ENCODE measurements at regions not wholly inside any gene's neighbourhood (a gene's known extent, or its start where the extent isn't known, plus 50 kb on each side); places are given as distances from the start of the nearest gene placed in this dataset.

- Histone ChIP-seq H3K27ac (peak overlapping the region; percentile 76 to 84 (median 80)), H3K4me1 (peaks cover 4 to 15% (median 11%) of the 10 kb centered on the region in 3 donors), H3K36me3 (no peaks in the 10 kb centered on the region), H3K4me3 (peak overlapping the region; percentile 52 to 71 (median 62)), H3K9me3 (no peaks in the 10 kb centered on the region), H3K27me3 (no peaks in the 10 kb centered on the region)
- no peak for TF ChIP-seq POLR2A (IDR thresholded peaks at IDR 0.05)
- TF ChIP-seq CTCF (IDR thresholded peaks at IDR 0.05) = no peak
- no peak for DNase-seq
- 59 to 70% methylated on average over 18 of the region's 18 CpGs for WGBS, 2 donors
- intact Hi-C loops (cut with DNase I) = no loop called here
These were observed 61.9 kb upstream of the MEGF10 start for GRCh38 chr5:127228540-127229184.

GRCh38 chr5:127229185-127229889 is 61.3 kb upstream of the MEGF10 start:
- H3K9me3 ChIP-seq = no peaks in the 10 kb centered on the region
- H3K36me3 ChIP-seq = no peaks in the 10 kb centered on the region
- peak overlapping the region; percentile 76 to 84 (median 80) for H3K27ac ChIP-seq
- peak in 1 of 6 experiments; percentile 21 for TF ChIP-seq CTCF (IDR thresholded peaks at IDR 0.05)
- TF ChIP-seq POLR2A (IDR thresholded peaks at IDR 0.05) = peak in 1 of 4 donors; percentile 23
- WGBS, 2 donors = 0 to 1% methylated on average over 3 to 28 of the region's 61 CpGs
- no peak for DNase-seq
- H3K27me3 ChIP-seq = no peaks in the 10 kb centered on the region
- peak overlapping the region; percentile 52 to 71 (median 62) for H3K4me3 ChIP-seq
- intact Hi-C loops (cut with DNase I) = no loop called here
- peaks cover 4 to 15% (median 11%) of the 10 kb centered on the region in 3 donors for H3K4me1 ChIP-seq

- intact Hi-C loops (cut with DNase I) = no loop called here
- Histone ChIP-seq H3K36me3 (no peaks in the 10 kb centered on the region), H3K4me3 (no peak overlapping the region), H3K27ac (no peak overlapping the region), H3K4me1 (peaks cover 4 to 15% (median 11%) of the 10 kb centered on the region in 3 donors), H3K9me3 (no peaks in the 10 kb centered on the region), H3K27me3 (no peaks in the 10 kb centered on the region)
- WGBS, 2 donors = 89 to 96% methylated on average over 3 of the region's 3 CpGs
- TF ChIP-seq CTCF (IDR thresholded peaks at IDR 0.05) (no peak), POLR2A (IDR thresholded peaks at IDR 0.05) (no peak)
- DNase-seq = no peak
These were observed 59.5 kb upstream of the MEGF10 start for GRCh38 chr5:127231118-127231517.

GRCh38 chr5:127233590-127233989 is 57.0 kb upstream of the MEGF10 start:
- no peaks in the 10 kb centered on the region for H3K9me3 ChIP-seq
- peaks cover 4 to 13% (median 9%) of the 10 kb centered on the region in 3 donors for H3K4me1 ChIP-seq
- H3K36me3 ChIP-seq = no peaks in the 10 kb centered on the region
- H3K27ac ChIP-seq = no peak overlapping the region
- DNase-seq = no peak
- H3K27me3 ChIP-seq = no peaks in the 10 kb centered on the region
- TF ChIP-seq CTCF (IDR thresholded peaks at IDR 0.05) (no peak), POLR2A (IDR thresholded peaks at IDR 0.05) (no peak)
- no peak overlapping the region for H3K4me3 ChIP-seq
- 66 to 81% methylated on average over 3 of the region's 3 CpGs for WGBS, 2 donors
- intact Hi-C loops (cut with DNase I) = no loop called here

GRCh38 chr5:127235136-127235535 is 55.5 kb upstream of the MEGF10 start:
- TF ChIP-seq CTCF (IDR thresholded peaks at IDR 0.05) (no peak), POLR2A (IDR thresholded peaks at IDR 0.05) (no peak)
- DNase-seq = no peak
- no peaks in the 10 kb centered on the region for H3K36me3 ChIP-seq
- 44 to 63% methylated on average over 4 of the region's 4 CpGs for WGBS, 2 donors
- no peak overlapping the region for H3K27ac ChIP-seq
- H3K9me3 ChIP-seq = no peaks in the 10 kb centered on the region
- intact Hi-C loops (cut with DNase I) = no loop called here
- no peaks in the 10 kb centered on the region for H3K27me3 ChIP-seq
- no peak overlapping the region for H3K4me3 ChIP-seq
- H3K4me1 ChIP-seq = no peaks in the 10 kb centered on the region

Data from esophagus squamous epithelium (tissue), 5 donors.